GM18517 (cell line): ENCODE measurements at regions not wholly inside any gene's neighbourhood (a gene's known extent, or its start where the extent isn't known, plus 50 kb on each side); places are given as distances from the start of the nearest gene placed in this dataset.
A peak's percentile ranks its signal among the peaks of the same experiment; 100 is the strongest.

Source experiments
- ATAC-seq: cut with Tn5 transposase; IDR thresholded peaks from one replicate; pipeline ENCODE4 v1.9.1; 2021; ENCODE audit warnings: mild to moderate bottlenecking, moderate library complexity; ENCODE audit not compliant: unreplicated experiment

GRCh38 chr7:118563311-118563710 lies 338.8 kb downstream of the ANKRD7 start:
- no peak for ATAC-seq

DNA sequence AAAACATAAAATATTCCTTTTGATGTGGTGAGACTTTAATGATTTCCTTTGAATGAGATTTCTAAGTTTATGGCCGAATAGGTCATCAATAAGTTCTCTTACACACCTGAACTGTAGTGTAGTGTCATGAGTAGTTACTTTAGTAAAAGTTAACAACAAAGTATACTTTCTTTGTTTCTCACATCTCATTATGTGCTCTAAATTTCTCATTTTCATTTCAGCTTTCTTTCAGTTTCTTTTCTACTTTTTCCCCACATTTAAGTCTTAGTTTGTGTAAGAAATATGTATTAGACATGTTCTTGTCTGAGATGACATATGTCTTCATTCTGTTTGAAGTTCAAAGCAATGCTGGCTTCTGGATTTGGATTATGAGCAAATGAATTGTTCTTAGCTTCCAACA lies 348.1 kb downstream of the ANKRD7 start:
- no peak for ATAC-seq

- no peak for ATAC-seq
Observed at GRCh38 chr7:118573085-118573484, 348.6 kb downstream of the ANKRD7 start.

DNA sequence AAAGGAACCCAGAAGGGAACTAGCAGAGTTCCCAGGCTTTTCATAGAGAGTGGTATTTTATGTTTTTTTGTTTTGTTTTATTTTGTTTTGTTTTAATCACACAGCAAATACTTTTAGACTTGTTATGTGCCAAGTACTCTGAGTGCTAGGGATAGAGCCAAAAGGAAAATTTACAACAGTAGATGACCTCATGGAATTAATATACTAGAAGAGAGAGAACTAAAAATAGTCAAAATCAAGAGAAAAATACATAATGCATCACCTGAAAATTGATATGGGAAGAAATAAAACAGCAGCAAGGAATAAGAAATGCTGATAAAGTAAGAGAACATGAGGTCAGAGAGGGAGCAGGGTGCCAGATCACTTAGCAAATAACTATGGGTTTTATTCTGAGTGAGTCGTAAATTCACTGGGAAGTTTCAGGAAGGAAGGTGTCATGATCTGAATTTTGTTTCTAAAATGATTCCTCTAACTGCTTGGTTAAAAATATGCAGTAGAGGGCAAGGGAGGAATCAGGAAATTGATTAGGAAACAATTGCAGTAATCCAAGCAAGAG lies 351.0 kb downstream of the ANKRD7 start:
- no peak for ATAC-seq

DNA sequence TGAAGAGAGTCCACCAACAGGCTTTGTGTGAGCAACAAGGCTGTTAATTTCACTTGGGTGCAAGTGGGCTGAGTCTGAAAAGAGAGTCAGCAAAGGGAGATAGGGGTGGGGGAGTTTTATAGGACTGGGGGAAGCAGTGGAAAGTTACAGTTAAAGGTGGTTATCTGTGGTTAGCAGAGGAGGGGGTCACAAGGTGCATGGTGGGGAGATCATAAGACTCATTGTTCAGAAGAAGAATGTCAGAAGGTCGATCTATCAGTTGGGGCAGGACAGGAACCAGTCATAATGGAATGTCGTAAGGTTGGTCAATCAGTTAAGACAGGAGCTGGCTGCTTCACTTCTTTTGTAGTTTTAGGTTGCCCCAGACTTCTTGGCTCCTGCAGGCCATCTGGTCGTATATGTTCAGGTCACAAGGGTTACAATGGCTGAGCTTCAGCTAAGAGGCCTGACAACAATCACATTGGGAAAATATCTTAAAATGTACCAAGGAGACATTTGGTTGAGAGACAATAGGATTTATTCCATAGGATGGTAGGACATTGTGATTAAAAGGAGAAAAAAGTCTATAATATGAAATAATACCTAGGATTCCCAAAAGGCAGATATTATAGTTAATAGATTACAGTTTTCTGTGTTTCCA lies 356.4 kb downstream of the ANKRD7 start:
- no peak for ATAC-seq

DNA sequence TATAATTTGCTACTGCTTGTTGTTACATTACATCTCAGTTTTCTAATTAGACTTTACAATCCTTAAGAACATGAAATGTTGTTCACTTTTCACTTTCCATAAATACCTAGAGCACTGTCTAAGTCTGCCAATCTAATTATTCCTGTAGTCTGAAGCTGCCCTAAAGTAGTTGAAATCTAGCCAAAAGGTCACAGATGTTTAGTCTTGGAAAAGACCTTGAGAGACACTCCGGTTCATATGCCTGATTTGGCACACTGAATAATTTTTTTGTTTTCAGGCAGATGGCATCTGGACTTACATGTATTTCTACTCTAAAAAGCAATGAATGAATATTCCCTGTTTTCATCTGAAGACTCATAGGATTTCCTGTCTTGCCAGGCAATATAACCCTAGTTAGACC lies 359.1 kb downstream of the ANKRD7 start:
- no peak for ATAC-seq

DNA sequence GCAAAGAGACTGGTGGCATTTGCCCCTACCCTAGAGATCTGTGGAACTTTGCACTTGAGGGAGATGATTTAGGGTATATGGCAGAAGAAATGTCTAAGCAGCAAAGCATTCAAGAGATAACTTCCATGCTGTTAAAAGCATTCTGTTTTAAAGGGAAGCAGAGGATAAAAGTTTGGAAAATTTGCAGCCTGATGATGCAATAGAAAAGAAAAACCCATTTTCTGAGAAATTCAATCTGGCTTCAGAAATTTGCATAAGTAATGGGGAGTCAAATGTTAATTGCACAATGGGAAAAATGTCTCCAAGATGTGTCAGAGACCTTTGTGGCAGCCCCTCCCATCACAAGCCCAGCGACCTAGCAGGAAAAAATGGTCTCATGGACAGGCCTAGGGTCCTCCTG lies 361.7 kb downstream of the ANKRD7 start:
- ATAC-seq = no peak

DNA sequence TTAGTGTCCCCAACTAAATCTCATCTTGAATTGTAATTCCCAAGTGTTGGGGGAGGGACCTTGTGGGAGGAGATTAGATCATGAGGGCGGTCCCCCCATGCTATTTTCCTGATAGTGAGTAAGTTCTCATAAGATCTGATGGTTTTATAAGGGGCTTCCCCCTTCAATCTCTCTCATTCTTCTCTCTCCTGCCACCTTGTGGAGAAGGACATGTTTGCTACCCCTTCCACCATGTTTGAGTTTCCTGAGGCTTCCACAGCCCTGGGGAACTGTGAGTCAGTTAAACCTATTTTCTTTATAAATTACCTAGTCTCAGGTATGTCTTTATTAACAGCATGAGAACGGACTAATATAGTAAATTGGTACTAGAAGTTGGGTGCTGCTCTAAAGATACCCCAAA lies 365.6 kb downstream of the ANKRD7 start:
- ATAC-seq = peak; percentile 68

- no peak for ATAC-seq
Observed at GRCh38 chr7:118602090-118602489, 377.6 kb downstream of the ANKRD7 start.

- ATAC-seq = no peak
Observed at GRCh38 chr7:118606602-118607001, 382.1 kb downstream of the ANKRD7 start.

DNA sequence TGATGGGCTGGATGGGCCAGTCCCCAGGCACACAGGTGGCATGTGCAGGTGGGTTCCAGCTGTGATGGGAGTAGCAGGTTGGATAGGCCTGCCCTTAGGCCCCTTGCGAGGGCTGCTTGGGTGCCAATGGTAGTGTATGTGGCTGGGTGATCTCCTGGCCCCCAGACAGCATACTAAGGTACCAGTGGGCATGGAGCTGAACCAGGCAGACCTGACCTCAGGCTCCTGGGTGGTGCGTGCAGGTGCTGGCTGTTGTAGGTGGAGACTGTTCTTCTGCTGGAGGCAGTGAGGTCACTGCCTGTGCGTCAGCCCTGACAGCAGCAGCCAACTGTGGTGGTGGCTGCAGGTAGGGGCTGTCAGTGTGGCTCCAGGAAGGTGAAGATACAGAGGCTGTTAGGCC lies 384.7 kb downstream of the ANKRD7 start:
- no peak for ATAC-seq

- no peak for ATAC-seq
Observed at GRCh38 chr7:118615681-118616080, 391.2 kb downstream of the ANKRD7 start.

DNA sequence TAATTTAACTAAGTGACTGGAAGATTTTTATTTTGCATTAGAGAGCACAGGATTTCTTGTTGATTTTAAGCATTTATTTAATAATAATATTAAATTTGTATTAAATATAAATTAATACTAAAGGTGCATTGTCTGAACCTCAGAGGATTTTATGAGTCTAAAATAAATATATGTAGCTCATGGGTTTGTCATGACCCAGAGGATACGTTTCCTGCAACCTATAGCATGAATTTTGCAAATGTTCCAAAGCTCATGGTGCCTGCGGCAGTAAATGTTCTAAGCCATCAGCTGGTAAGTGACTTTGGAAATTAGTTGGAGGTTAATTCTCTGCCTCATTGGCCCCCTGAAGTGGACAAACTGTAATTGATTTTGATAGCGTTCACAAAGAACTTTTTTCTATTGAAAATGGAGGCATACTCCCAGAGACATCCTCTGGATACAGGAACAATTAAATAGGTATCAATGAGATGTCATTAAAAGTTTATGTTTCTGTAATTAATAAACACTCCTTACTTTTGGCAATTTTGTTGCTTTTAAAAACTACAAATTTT lies 397.4 kb downstream of the ANKRD7 start:
- ATAC-seq = no peak

- ATAC-seq = no peak
Observed at GRCh38 chr7:118626739-118627138, 402.2 kb downstream of the ANKRD7 start.

GRCh38 chr7:118627467-118627866 lies 403.0 kb downstream of the ANKRD7 start:
- no peak for ATAC-seq

DNA sequence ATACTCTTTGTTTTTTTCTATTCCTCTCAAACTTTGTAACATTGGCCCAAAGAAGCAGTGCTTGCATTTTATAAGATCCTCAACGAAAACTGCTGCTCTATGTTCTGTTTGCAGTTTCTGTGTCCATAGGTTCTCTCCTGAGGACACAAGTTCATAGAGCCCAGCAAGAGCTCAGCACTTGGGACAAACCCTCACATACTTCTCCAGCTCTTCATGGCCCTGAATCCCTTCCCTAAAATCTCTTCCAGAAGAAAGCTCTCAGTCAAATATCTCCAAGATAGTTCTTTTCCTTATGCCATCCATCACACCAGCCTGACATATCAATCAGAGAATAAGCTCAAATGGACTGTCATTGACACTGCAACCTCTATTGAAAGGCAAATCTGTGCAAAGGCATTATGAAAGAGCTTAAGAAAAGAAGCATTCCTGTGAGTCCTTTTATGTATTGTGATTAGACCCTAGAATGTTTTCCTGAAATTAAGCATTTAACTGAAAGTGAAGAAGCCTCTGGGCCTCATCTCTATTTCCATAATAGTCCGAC lies 405.5 kb downstream of the ANKRD7 start:
- ATAC-seq = no peak

DNA sequence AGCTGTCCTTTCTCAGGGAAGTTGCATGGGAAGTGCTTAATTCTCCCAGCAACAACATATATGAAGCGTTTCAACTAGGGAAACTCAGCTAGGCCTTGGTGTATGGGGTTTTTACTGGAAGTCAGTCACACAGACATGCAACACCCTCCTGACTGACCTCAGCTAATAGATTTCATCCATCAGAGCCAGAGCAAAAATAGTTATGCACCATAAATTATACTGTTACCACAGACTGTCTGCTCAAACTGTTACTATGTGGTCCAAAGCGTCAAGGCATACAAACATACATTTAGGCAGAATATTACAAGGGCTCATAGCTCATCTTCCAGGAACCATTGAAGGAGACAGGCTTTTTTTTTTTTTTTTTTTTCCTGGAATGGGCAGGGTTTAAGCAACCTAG lies 417.9 kb downstream of the ANKRD7 start:
- ATAC-seq = no peak

DNA sequence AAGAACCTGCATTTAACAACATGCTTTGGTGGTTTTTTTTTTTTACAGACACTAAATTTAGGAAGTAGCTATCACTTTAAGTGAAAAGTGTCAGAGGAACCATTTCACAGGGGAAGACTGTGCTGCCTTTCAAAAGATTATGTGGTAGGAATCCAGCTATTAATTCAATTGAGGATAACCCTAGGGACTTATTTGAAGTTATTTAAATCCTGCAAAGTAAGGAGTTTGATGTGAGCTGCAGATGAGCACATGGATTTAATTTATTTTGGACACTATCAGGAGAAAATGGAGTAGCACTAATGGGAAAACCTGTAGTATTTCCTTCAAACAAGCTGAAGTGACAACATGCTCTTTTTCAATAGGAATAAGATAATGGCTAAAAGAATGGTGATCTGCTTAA lies 419.8 kb downstream of the ANKRD7 start:
- no peak for ATAC-seq

- no peak for ATAC-seq
Observed at GRCh38 chr7:118648002-118648401, 423.5 kb downstream of the ANKRD7 start.

DNA sequence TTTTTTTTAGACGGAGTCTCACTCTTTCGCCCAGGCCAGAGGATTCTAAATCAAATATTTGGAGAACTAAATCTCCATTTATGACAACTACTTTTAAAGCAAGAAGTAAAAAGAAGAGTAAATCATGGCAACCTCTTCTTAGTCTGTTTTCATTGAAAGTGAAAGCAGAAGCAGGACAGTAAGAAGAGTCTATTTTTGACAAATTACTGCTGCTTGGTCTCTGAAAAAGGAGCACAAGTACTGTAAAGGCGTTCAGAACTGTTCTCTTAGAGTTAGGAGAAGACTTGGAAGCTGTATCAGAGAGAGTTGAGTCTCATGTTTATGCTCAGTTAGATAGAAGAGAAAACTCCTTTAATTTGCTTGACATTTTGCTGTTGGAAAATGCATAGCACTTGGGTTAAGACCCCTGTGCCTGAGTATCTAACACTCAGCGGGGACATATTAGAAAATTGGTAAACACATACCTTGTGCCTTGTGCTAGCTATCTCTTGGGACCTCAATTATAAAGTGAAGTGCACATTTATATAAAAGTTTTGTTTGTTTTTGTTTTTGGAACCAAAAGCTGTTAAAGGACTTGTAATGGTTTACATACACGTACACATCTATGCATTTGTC lies 433.0 kb downstream of the ANKRD7 start:
- peak; percentile 90 for ATAC-seq

DNA sequence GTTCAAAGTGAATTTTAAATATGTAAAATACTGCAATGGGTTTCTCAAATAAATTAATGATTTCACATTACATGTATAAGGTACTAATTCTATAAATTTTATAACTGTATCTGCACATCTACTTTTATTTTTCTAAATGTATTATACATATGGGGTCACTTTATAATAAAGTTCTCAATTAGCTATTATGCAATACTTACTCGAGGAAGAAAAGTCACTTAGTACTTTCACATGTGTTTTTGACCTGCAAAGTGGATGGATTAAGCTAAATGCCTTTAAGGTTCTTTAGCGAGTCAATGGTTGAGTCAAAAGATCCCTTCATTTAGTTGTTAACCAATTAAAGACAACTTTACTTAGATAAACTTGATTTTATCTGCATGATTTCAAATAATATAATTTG lies 437.8 kb downstream of the ANKRD7 start:
- ATAC-seq = no peak

DNA sequence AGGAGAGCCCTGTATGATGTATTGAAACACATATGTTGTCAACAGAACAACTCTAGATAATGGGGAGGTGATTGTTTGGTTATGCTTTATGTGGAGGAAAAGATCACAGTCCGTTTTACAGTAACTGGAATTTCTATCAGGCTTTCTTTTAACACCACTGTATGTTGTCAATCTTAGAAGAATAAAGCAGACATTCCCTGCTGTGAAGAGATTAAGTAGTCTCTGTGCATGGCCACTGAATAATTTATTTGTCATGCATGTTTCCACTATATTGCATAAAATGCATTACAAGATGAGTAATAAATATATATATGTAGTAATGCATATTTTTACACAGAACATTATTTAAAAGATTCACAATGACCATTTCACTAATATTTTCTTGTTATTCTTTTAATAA lies 440.0 kb downstream of the ANKRD7 start:
- ATAC-seq = no peak
